Ishikawa (cell line): ENCODE measurements at regions not wholly inside any gene's neighbourhood (a gene's known extent, or its start where the extent isn't known, plus 50 kb on each side); places are given as distances from the start of the nearest gene placed in this dataset.

Source experiments
- CEBPB ChIP-seq: IDR thresholded peaks from 2 replicates; pipeline ENCODE4 v1.6.1; 2012
- EP300 ChIP-seq: IDR thresholded peaks from 2 replicates; pipeline ENCODE4 v1.6.1; 2012; ENCODE audit warnings: borderline replicate concordance
- FOXM1 ChIP-seq: IDR thresholded peaks from 2 replicates; pipeline ENCODE4 v1.6.1; 2012; ENCODE audit warnings: low read depth, borderline replicate concordance
- MAX ChIP-seq: IDR thresholded peaks from 2 replicates; pipeline ENCODE4 v1.6.1; 2012
- RAD21 ChIP-seq: IDR thresholded peaks from 2 replicates; pipeline ENCODE4 v1.6.1; 2012; ENCODE audit warnings: low read depth
- REST ChIP-seq: IDR thresholded peaks from 2 replicates; pipeline ENCODE4 v1.6.1; 2012; ENCODE audit warnings: low read depth, mild to moderate bottlenecking
- TAF1 ChIP-seq: IDR thresholded peaks from 2 replicates; pipeline ENCODE4 v1.6.1; 2012; ENCODE audit warnings: low read depth, mild to moderate bottlenecking
- TCF12 ChIP-seq: IDR thresholded peaks from 2 replicates; pipeline ENCODE4 v1.6.1; 2012; ENCODE audit warnings: low read depth
- TEAD4 ChIP-seq: IDR thresholded peaks from 2 replicates; pipeline ENCODE4 v1.6.1; 2012
- YY1 ChIP-seq: IDR thresholded peaks from 2 replicates; pipeline ENCODE4 v1.6.1; 2012; ENCODE audit warnings: low read depth

GRCh38 chr3:14288833-14289451 is 110.3 kb downstream of the LSM3 start:
- TF ChIP-seq FOXM1 (no peak), YY1 (no peak), TCF12 (no peak), RAD21 (no peak), REST (no peak), TAF1 (no peak), CEBPB (no peak), TEAD4 (no peak), EP300 (no peak), MAX (no peak)
